Ectodermal cell (in vitro differentiated cells): ENCODE measurements at regions not wholly inside any gene's neighbourhood (a gene's known extent, or its start where the extent isn't known, plus 50 kb on each side); places are given as distances from the start of the nearest gene placed in this dataset.
"Not testable (repeated sequence)": the region's sequence is repeated elsewhere in the genome, so short reads cannot be mapped to it uniquely, and the experiment has no call there.

Source experiments
- H3K27ac ChIP-seq: 2 replicates; pipeline ENCODE4 v1.7.0; 2013; ENCODE audit warnings: mild to moderate bottlenecking, low read depth, low read length; ENCODE audit not compliant: insufficient read depth, poor library complexity, severe bottlenecking
- H3K27me3 ChIP-seq: 2 replicates; pipeline ENCODE4 v1.7.0; 2013; ENCODE audit warnings: mild to moderate bottlenecking, low read length; ENCODE audit not compliant: insufficient read depth, control insufficient read depth, poor library complexity, severe bottlenecking
- H3K36me3 ChIP-seq: one replicate; pipeline ENCODE4 v1.7.0; 2013; ENCODE audit warnings: low read length; ENCODE audit not compliant: control insufficient read depth, insufficient read depth
- H3K4me1 ChIP-seq: one replicate; pipeline ENCODE4 v1.7.0; 2013; ENCODE audit warnings: low read length; ENCODE audit not compliant: control insufficient read depth, insufficient read depth
- H3K4me3 ChIP-seq: 2 replicates; pipeline ENCODE4 v1.7.0; 2013; ENCODE audit warnings: low read depth, low read length, control low read depth; ENCODE audit not compliant: insufficient read depth
- H3K9me3 ChIP-seq: 2 replicates; pipeline ENCODE4 v1.7.0; 2013; ENCODE audit warnings: mild to moderate bottlenecking, low read length, moderate library complexity; ENCODE audit not compliant: control insufficient read depth
- WGBS, 2 experiments: methylation state at CpG; one replicate each; pipeline ENCODE4 v1.1.7; 2013; ENCODE audit warnings: missing lambda C conversion rate in 2 of 2; 5-methylcytosine and 5-hydroxymethylcytosine counted together

DNA sequence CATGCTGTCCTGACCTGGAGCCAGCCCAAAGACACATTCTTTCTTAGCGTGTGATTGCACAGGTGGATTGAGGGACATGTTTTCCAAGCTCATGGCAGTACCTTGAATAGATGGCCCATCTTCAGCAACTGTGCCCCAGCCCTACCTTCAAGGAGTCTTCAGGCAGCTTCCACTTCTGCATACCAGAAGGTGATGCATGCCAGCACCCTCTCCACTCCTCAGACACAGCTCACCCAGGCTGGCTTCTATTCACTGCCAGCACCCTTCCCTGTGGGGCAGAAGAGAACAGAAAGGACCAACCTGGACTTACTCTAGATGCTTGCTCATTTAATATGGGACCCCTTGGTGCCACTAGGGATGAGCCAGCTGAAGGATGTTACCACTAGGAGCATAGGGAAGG lies 466.4 kb upstream of the ISX start:
- H3K27ac ChIP-seq = no peak overlapping the region
- WGBS, 2 experiments = 85 to 100% methylated on average over 1 of the region's 1 CpG
- H3K4me1 ChIP-seq = no peaks in the 10 kb centered on the region
- no peaks in the 10 kb centered on the region for H3K36me3 ChIP-seq
- H3K27me3 ChIP-seq = no peaks in the 10 kb centered on the region
- no peaks in the 10 kb centered on the region for H3K9me3 ChIP-seq
- H3K4me3 ChIP-seq = no peak overlapping the region

DNA sequence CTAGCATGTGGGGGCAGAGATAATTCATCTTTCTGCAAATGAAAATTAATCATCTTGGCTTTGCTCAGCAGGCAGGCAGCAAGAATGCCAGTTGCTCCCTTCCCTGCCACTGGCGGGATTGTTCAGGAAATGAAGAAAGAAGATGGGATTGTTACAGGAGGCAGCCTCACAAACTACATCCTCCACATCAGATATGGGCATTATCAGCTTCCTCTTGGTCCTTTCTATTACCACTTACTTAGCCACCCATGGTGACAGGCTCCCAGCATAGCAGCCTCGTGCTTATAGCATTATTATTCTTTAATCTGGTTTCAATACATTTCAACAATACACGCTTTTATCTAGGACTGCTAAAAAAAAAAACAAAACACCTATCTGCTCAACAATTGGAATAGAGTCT lies 461.6 kb upstream of the ISX start:
- no peak overlapping the region for H3K27ac ChIP-seq
- H3K4me3 ChIP-seq = no peak overlapping the region
- 87 to 94% methylated on average over 3 of the region's 3 CpGs for WGBS, 2 experiments
- H3K36me3 ChIP-seq = no peaks in the 10 kb centered on the region
- H3K9me3 ChIP-seq = no peaks in the 10 kb centered on the region
- no peaks in the 10 kb centered on the region for H3K27me3 ChIP-seq
- H3K4me1 ChIP-seq = no peaks in the 10 kb centered on the region

DNA sequence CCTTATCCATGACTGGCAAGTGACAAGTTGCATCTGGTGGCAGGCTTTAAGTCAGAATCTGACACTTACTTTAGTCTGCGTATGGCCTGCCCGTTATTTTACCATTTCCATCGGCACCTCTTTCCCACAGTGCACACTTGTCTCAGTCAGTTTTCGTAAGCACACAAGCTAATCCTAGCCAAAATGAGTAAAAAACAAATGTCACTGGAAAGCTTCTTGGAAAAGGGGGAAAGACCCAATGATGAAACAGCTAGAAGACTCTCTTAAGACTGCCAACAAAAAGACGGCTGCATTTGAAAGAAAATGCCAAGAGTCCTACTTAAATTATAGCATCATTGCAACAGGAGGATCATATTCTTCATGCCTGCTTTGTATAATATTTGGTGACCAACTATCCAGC lies 457.9 kb upstream of the ISX start:
- no peaks in the 10 kb centered on the region for H3K27me3 ChIP-seq
- no peak overlapping the region for H3K4me3 ChIP-seq
- WGBS, 2 experiments = 89 to 94% methylated on average over 5 of the region's 5 CpGs
- no peaks in the 10 kb centered on the region for H3K36me3 ChIP-seq
- H3K27ac ChIP-seq = no peak overlapping the region
- no peaks in the 10 kb centered on the region for H3K4me1 ChIP-seq
- no peaks in the 10 kb centered on the region for H3K9me3 ChIP-seq

DNA sequence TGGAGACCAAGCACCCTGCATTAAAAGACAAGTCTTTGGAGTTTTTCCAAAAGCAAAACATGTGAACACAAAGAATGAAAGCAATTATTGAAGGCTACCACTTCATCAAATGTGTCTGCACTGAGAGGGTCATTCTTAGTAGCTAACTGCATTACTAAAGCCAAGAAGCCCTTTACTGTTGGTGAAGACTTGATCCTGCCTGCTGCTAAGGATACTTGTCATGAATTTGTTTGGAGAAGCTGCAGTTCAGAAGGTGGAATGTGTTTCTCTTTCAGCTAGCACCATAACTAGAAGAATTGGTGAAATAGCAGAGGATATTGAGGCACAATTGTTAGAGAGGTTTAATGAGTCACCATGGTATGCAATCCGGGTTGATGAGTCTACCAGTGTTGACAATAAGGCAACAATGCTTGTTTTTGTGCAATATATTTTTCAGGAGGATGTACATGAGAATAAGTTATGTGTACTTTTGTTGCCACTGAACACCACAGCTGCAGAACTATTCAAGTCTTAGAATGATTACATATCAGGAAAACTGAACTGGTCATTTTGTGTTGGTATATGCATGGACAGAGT lies 457.3 kb upstream of the ISX start:
- H3K4me3 ChIP-seq = no peak overlapping the region
- H3K36me3 ChIP-seq = no peaks in the 10 kb centered on the region
- no peaks in the 10 kb centered on the region for H3K27me3 ChIP-seq
- H3K4me1 ChIP-seq = no peaks in the 10 kb centered on the region
- H3K27ac ChIP-seq = no peak overlapping the region
- WGBS, 2 experiments = 91% methylated on average over 1 of the region's 1 CpG
- H3K9me3 ChIP-seq = no peaks in the 10 kb centered on the region

DNA sequence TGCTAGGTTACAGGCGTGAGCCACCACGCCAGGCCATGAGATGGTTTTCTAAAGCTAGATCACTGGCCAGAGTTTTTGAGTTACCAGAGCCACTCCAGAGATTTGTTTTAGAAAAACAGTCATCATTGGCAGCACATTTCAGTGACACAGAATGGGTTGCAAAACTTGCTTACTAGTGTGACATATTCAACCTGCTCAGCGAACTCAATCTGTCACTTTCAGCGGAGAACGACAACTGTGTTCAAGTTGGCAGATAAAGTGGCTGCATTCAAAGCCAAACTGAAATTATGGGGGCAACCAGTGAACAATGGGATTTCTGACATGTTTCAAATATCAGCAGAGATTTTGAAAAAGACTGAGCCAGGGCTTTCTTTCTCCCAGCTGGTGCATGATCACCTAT lies 456.3 kb upstream of the ISX start:
- Histone ChIP-seq H3K27ac (no peak overlapping the region), H3K4me3 (no peak overlapping the region), H3K4me1 (no peaks in the 10 kb centered on the region), H3K36me3 (no peaks in the 10 kb centered on the region), H3K9me3 (no peaks in the 10 kb centered on the region), H3K27me3 (no peaks in the 10 kb centered on the region)
- 95 to 96% methylated on average over 5 of the region's 5 CpGs for WGBS, 2 experiments

DNA sequence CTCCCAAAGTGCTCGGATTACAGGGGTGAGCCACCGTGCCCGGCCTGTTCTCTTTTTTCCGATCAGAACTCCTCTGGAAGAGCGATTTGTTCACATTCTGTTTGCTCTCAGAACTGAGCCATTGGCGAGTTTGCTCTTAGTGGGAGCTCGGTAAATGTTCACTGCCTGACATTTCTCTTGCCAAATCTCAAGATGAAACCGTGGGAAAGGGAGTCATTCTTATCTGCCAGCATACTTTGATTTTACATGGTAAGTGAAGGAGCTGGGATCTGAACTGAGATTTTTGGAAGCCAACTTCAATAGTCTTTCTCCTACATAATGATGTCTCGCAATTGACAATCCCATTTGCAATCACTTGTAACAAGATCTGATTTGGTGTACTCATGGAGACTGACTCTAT lies 445.8 kb upstream of the ISX start:
- H3K4me1 ChIP-seq = no peaks in the 10 kb centered on the region
- no peak overlapping the region for H3K27ac ChIP-seq
- H3K9me3 ChIP-seq = no peaks in the 10 kb centered on the region
- H3K4me3 ChIP-seq = no peak overlapping the region
- H3K27me3 ChIP-seq = no peaks in the 10 kb centered on the region
- 93 to 94% methylated on average over 9 of the region's 9 CpGs for WGBS, 2 experiments
- no peaks in the 10 kb centered on the region for H3K36me3 ChIP-seq

DNA sequence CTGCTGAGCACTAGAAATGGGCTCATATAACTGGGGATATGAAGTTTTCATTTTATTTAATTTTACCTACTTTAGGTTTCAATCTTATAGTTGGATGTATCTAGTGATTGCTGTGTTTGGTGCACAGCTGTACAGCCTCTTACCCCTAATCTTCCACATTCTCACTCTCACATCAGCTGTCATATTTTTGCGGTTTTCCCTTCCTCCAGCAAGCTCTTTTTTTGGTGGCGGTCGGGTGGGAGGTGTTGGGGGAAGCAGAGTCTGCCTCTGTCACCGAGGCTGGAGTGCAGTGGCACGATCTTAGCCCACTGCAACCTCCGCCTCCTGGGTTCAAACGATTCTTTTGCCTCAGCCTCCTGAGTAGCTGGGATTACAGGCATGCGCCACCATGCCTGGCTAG lies 445.1 kb upstream of the ISX start:
- H3K27me3 ChIP-seq = no peaks in the 10 kb centered on the region
- no peak overlapping the region for H3K27ac ChIP-seq
- H3K36me3 ChIP-seq = no peaks in the 10 kb centered on the region
- H3K9me3 ChIP-seq = no peaks in the 10 kb centered on the region
- WGBS, 2 experiments = 91 to 94% methylated on average over 8 of the region's 8 CpGs
- H3K4me3 ChIP-seq = no peak overlapping the region
- no peaks in the 10 kb centered on the region for H3K4me1 ChIP-seq

DNA sequence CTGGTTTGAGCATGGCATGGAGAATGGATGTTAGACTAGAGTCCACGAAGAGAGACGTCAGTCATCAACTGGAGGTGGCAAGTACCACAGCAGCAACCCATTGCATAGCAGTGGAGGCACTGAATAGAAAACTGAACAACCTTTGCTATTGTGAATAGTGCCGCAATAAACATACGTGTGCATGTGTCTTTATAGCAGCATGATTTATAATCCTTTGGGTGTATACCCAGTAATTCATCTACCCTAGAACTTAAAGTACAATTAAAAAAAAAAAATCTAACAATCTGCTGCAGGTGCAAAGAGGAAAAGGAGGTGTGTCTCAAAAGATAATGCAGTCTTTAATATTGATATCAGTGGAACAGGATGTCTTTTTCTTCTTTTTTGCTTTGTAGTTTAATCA lies 443.4 kb upstream of the ISX start:
- H3K4me1 ChIP-seq = no peaks in the 10 kb centered on the region
- no peaks in the 10 kb centered on the region for H3K27me3 ChIP-seq
- H3K9me3 ChIP-seq = no peaks in the 10 kb centered on the region
- WGBS, 2 experiments = 86 to 91% methylated on average over 4 of the region's 4 CpGs
- no peak overlapping the region for H3K27ac ChIP-seq
- no peak overlapping the region for H3K4me3 ChIP-seq
- H3K36me3 ChIP-seq = no peaks in the 10 kb centered on the region

DNA sequence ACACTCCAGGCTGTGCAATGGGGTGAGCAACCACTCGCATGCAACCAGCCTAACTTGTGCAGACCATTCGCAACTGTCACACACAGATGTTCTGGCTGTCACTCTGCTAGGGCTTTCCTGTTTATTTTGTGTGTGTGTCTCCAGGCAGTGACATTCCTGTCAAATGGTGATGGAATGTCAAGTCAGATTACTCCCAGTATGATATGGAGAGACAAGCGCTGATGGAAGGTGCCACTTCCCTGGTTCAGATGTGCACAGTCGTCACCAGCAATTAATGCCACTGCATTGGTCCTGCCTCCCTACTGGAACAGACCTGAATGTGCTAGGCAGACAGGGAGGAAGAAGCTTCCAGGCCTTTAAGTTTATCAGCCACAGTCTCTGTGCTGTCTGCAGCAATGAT lies 442.4 kb upstream of the ISX start:
- no peaks in the 10 kb centered on the region for H3K9me3 ChIP-seq
- no peak overlapping the region for H3K27ac ChIP-seq
- no peaks in the 10 kb centered on the region for H3K27me3 ChIP-seq
- H3K4me3 ChIP-seq = no peak overlapping the region
- no peaks in the 10 kb centered on the region for H3K36me3 ChIP-seq
- H3K4me1 ChIP-seq = no peaks in the 10 kb centered on the region
- WGBS, 2 experiments = 93 to 98% methylated on average over 4 of the region's 4 CpGs

DNA sequence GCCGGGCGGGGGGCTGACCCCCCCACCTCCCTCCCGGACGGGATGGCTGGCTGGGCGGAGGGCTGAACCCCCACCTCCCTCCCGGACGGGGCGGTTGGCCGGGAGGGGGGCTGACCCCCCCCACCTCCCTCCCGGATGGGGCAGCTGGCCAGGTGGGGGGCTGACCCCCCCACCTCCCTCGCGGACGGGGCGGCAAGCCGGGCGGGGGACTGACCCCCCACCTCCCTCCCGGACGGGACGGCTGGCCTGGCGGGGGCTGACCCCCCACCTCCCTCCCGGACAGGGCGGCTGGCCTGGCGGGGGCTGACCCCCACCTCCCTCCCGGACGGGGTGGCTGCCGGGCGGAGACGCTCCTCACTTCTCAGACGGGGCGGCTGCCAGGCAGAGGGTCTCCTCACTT lies 440.1 kb upstream of the ISX start:
- not testable (repeated sequence) for H3K27me3 ChIP-seq, H3K4me3 ChIP-seq, H3K36me3 ChIP-seq, H3K27ac ChIP-seq, H3K9me3 ChIP-seq, H3K4me1 ChIP-seq
- 95% methylated on average over 24 to 27 of the region's 30 CpGs for WGBS, 2 experiments

DNA sequence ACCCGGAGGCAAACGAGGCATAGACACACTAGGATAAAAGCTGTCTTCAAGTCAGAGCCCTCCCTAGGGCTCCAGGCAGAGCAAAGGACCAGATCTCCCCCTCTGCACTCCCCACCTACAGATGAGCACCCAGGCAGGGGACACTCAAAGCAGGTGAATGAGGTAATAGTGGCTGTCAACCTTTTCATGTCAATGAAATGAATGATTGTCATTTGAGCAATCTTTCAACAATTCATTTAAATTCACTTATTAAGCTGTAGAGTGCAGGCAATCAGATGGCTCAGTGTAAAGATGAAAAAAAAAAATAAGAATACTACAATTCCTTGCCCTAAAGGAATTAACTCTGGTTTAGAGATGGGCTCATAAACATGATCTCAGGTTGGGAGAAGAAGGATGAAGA lies 427.8 kb upstream of the ISX start:
- Histone ChIP-seq H3K27me3 (no peaks in the 10 kb centered on the region), H3K36me3 (no peaks in the 10 kb centered on the region), H3K4me3 (no peak overlapping the region), H3K4me1 (no peaks in the 10 kb centered on the region), H3K9me3 (no peaks in the 10 kb centered on the region), H3K27ac (no peak overlapping the region)
- WGBS, 2 experiments = 42 to 56% methylated on average over 2 of the region's 2 CpGs
